Body of pancreas (tissue), 4 donors: ENCODE measurements at regions not wholly inside any gene's neighbourhood (a gene's known extent, or its start where the extent isn't known, plus 50 kb on each side); places are given as distances from the start of the nearest gene placed in this dataset.

Experiments
- CTCF ChIP-seq, 7 experiments: fragments of 450-650 bp in 4 of 7; fragments of 200-600 bp in 3 of 7; sonication (generic) in 3 of 7; IDR thresholded peaks; one replicate each; pipeline ENCODE4 v1.5.1; 2016 to 2019; ENCODE audit warnings: antibody characterized with exemption in 7 of 7
- POLR2A ChIP-seq, 3 donors: fragments of 450-650 bp; IDR thresholded peaks; one replicate each; pipeline ENCODE4 v1.6.1; 2016; ENCODE audit warnings: antibody characterized with exemption in 3 of 3, mild to moderate bottlenecking in 2 of 3

- TF ChIP-seq CTCF (IDR thresholded peaks at IDR 0.05): no peak
- no peak for TF ChIP-seq POLR2A (IDR thresholded peaks at IDR 0.05)
These were observed 300.3 kb upstream of the IGFBP7 start for GRCh38 chr4:57410331-57411052.
